ENCODE measurements at regions not wholly inside any gene's neighbourhood (a gene's known extent, or its start where the extent isn't known, plus 50 kb on each side); places are given as distances from the start of the nearest gene placed in this dataset.

DNA sequence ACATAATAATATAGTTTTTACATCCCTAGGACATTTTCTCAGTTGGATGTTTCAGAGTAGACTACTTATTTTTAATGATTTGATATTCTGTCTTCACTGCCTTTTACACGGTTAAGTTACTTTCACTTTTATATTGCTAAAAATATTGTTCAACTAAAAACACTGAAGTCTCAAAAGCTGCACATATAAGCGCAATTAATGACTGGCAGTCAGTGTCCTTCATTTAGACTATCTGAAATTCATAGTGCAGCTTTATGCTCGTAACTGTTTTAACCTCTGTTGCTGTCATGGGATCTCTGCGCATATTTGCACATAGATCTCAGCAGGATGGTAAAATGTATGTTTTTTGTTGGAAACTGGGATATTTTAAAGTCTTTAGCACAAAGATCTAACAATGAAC lies 864.3 kb downstream of the SLITRK6 start:
- TF ChIP-seq POLR2A (IDR thresholded peaks at IDR 0.05; ENCODE audit: low read depth, low read length), result no peak
- no peak for TF ChIP-seq POLR2AphosphoS5 (IDR thresholded peaks at IDR 0.05; ENCODE audit: low read depth, low read length)
- no peak for TF ChIP-seq TAF1 (IDR thresholded peaks at IDR 0.05; ENCODE audit: low read depth, low read length)
- no peak for TF ChIP-seq SPI1 (IDR thresholded peaks at IDR 0.05; ENCODE audit: low read depth, low read length)

Measured in GM12891 (cell line).